Astrocyte of the spinal cord (primary cell): ENCODE measurements at regions not wholly inside any gene's neighbourhood (a gene's known extent, or its start where the extent isn't known, plus 50 kb on each side); places are given as distances from the start of the nearest gene placed in this dataset.
"Not testable (repeated sequence)": the region's sequence is repeated elsewhere in the genome, so short reads cannot be mapped to it uniquely, and the experiment has no call there.

Experiments
- DNase-seq: peaks from one replicate; pipeline ENCODE4 v3.0.0; 2011; ENCODE audit warnings: low read depth, low spot score
- H3K4me3 ChIP-seq: 2 replicates; pipeline ENCODE4 v1.5.1; 2011; ENCODE audit warnings: low read depth, mild to moderate bottlenecking, low read length, moderate library complexity
- CTCF ChIP-seq: IDR thresholded peaks from 2 replicates; pipeline ENCODE4 v1.5.1; 2012; ENCODE audit warnings: low read depth, mild to moderate bottlenecking, low read length, inconsistent platforms
- in situ Hi-C: cut with HindIII; loops from 2 replicates; pipeline ENCODE4 v1.10.0; 2017; ENCODE audit warnings: low sequenced_read_pairs

DNA sequence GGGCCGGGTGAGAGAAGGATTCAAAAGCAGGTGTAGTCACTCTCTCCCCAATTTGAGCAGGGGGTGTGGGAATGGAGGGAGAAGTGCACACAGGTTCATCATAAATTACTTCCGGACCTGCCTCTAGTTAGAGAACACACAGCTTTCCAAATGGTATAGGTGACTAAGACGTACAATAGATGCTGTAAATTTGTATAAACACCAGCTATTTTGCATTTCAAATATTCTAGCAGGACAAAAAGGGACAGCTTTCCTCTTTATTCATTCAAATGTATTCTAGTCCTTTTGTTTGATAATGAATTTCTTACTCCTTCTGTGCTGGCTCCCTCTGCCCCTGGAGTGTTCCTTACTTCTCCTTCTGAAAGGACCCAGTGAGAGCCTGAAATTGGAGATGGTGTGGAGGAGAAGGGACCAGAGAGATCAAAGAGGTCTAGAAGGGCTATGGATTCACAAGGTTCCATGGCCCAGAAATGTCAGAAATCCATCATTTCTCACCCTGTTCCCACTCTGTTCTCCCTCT, 53.2 kb upstream of the SH3BP4 start:
- H3K4me3 ChIP-seq = no peak overlapping the region
- TF ChIP-seq CTCF = no peak
- in situ Hi-C loops = no loop called here
- no peak for DNase-seq

GRCh38 chr2:234888442-234888841, 63.4 kb upstream of the SH3BP4 start:
- H3K4me3 ChIP-seq, DNase-seq, in situ Hi-C loops: not testable (repeated sequence)

DNA sequence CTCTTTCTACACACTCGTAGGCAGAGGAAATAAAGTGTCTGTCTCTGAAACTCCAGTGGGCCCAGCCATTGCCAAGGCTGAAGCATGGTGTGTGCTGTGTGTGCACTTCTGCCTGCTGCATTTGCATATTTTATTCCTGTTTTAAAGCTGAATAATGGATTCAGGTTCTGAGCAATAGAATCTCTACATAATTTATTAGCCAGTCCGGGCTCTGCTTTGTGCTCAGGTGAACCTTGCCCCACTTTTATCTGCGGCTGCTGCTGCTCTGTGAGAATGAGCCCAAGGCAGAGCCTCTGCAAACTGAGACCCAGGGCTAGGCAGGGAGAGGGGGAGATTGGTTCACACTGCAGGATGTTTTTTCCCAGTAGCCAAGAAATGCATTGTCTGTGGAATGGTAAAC, 64.6 kb upstream of the SH3BP4 start:
- in situ Hi-C loops = no loop called here
- DNase-seq = no peak
- TF ChIP-seq CTCF = no peak
- no peak overlapping the region for H3K4me3 ChIP-seq

DNA sequence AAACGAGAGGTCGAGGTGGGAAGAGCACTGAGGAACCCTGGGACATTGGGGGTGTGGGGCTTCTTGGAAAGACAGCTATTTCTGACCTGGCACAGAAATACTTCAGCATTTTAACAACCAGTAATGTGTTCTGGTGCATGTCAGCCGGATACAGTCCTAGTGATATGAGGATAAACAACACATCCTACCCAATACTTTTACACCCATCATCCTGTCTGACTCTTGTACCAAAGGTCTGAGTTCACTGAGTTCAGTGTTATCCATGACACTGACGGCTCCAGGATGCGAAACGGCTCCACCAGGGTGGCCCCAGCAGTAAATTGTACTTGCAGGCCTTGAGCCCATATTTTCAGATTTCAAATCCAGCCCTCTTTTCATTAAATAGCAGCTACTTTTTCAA, 65.9 kb upstream of the SH3BP4 start:
- no peak for DNase-seq
- TF ChIP-seq CTCF = no peak
- in situ Hi-C loops = no loop called here
- H3K4me3 ChIP-seq = no peak overlapping the region

DNA sequence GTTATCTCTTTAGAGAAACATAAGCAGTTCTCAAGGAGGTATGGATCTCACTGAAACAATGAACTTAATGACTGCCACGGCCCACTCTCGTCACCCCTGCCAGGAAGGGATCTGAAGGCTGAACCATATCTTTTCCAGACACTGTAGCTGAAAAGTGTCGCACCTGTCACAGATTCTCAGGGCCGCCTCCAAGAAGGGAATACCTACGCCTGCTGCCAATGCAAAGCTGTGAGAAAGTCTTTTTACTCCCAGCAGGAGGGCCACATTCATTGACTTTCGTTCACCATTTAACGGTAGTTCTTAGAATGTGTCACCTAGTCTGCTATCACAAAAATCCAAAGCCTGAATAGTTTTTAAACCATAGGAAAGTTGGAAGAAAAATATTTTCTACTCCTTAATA, 66.7 kb upstream of the SH3BP4 start:
- TF ChIP-seq CTCF = no peak
- H3K4me3 ChIP-seq = no peak overlapping the region
- no peak for DNase-seq
- in situ Hi-C loops = no loop called here

GRCh38 chr2:234884591-234884990, 67.2 kb upstream of the SH3BP4 start:
- no peak overlapping the region for H3K4me3 ChIP-seq

More at GRCh38 chr2:234884591-234884990, 67.2 kb upstream of the SH3BP4 start:
- in situ Hi-C loops = no loop called here
- TF ChIP-seq CTCF = no peak
- no peak for DNase-seq
